OCI-LY7 (cell line): ENCODE measurements at regions not wholly inside any gene's neighbourhood (a gene's known extent, or its start where the extent isn't known, plus 50 kb on each side); places are given as distances from the start of the nearest gene placed in this dataset.
"Not testable (repeated sequence)": the region's sequence is repeated elsewhere in the genome, so short reads cannot be mapped to it uniquely, and the experiment has no call there.

ENCODE experiments used
- BruUV-seq: library from RNA; stranded (reverse); fragments of 400-500 nt; replicated peaks from 2 replicates; lab custom pipeline; 2021; lab: Mats Ljungman, UMichigan
- CTCF ChIA-PET: fragments of 300-600 bp; sonication (Branson Sonifier 250); formaldehyde crosslinking; loops from one replicate; lab custom pipeline; 2022; ENCODE audit warnings: antibody characterized with exemption; ENCODE audit not compliant: unreplicated experiment; lab: Charles Lee
- POLR2A ChIA-PET: fragments of 300-600 bp; sonication (Branson Sonifier 250); formaldehyde crosslinking; loops from one replicate; lab custom pipeline; 2022; ENCODE audit warnings: antibody characterized with exemption; lab: Charles Lee
- DNase-seq: peaks from one replicate; pipeline ENCODE4 v3.0.0-alpha.2; 2015; ENCODE audit warnings: low spot score
- H2AFZ ChIP-seq: fragments of 200-600 bp; sonication (generic), shearing (Covaris generic); 2 replicates; pipeline ENCODE4 v1.6.1; 2014; ENCODE audit warnings: mild to moderate bottlenecking, antibody characterized with exemption, low read length, moderate library complexity
- H3K27ac ChIP-seq: fragments of 200-600 bp; sonication (generic); 2 replicates; pipeline ENCODE4 v1.5.1; 2014; ENCODE audit warnings: mixed run types, low read depth, mild to moderate bottlenecking, moderate library complexity, low read length, inconsistent platforms; ENCODE audit not compliant: poor library complexity, severe bottlenecking
- H3K36me3 ChIP-seq: fragments of 200-600 bp; sonication (generic); 2 replicates; pipeline ENCODE4 v1.6.1; 2014; ENCODE audit warnings: mild to moderate bottlenecking, antibody characterized with exemption, low read length, moderate library complexity, mixed read lengths; ENCODE audit not compliant: insufficient read depth
- H3K4me1 ChIP-seq: fragments of 200-600 bp; sonication (generic); 2 replicates; pipeline ENCODE4 v1.5.1; 2014; ENCODE audit warnings: mild to moderate bottlenecking, low read length; ENCODE audit not compliant: insufficient read depth, poor library complexity, severe bottlenecking
- H3K4me2 ChIP-seq: fragments of 200-600 bp; sonication (generic); 2 replicates; pipeline ENCODE4 v1.6.1; 2014; ENCODE audit warnings: mild to moderate bottlenecking, low read length
- H3K4me3 ChIP-seq: fragments of 200-600 bp; sonication (generic); 2 replicates; pipeline ENCODE4 v1.5.1; 2014; ENCODE audit warnings: mild to moderate bottlenecking, low read depth, low read length; ENCODE audit not compliant: poor library complexity, severe bottlenecking
- H3K79me2 ChIP-seq: fragments of 200-600 bp; sonication (generic); 2 replicates; pipeline ENCODE4 v1.6.1; 2016; ENCODE audit warnings: low read depth, mild to moderate bottlenecking, low read length, moderate library complexity, mixed read lengths; ENCODE audit not compliant: insufficient read depth
- H3K9me2 ChIP-seq: fragments of 200-600 bp; sonication (generic); 2 replicates; pipeline ENCODE4 v1.6.1; 2016; ENCODE audit warnings: mild to moderate bottlenecking, low read length, mixed read lengths; ENCODE audit not compliant: insufficient read depth
- H3K9me3 ChIP-seq: fragments of 200-600 bp; sonication (generic); 2 replicates; pipeline ENCODE4 v1.6.1; 2014; ENCODE audit warnings: mild to moderate bottlenecking, mixed run types, low read length, mixed read lengths
- H4K20me1 ChIP-seq: fragments of 200-600 bp; sonication (generic); 2 replicates; pipeline ENCODE4 v1.6.1; 2014; ENCODE audit warnings: mild to moderate bottlenecking, antibody characterized with exemption, low read length, moderate library complexity, mixed read lengths; ENCODE audit not compliant: insufficient read depth
- CTCF ChIP-seq: fragments of 200-600 bp; sonication (generic); conservative IDR thresholded peaks from 2 replicates; pipeline ENCODE4 v1.5.1; 2014; ENCODE audit warnings: mild to moderate bottlenecking, antibody characterized with exemption, low read length, moderate library complexity, mixed read lengths
- EZH2phosphoT487 ChIP-seq: fragments of 200-600 bp; sonication (generic); IDR thresholded peaks from 2 replicates; pipeline ENCODE4 v1.6.1; 2018; ENCODE audit warnings: low read depth, borderline replicate concordance, mild to moderate bottlenecking, mixed run types, antibody characterized with exemption, low read length, moderate library complexity, mixed read lengths
- intact Hi-C: fragments of 100-400 bp; cut with micrococcal nuclease; formaldehyde crosslinking; loops from one replicate; pipeline ENCODE4 v1.10.0; 2022; ENCODE audit not compliant: unreplicated experiment

GRCh38 chr7:68785036-68785435, 813.2 kb upstream of the AUTS2 start:
- no peak for DNase-seq
- Histone ChIP-seq H3K4me3 (no peak overlapping the region), H3K27ac (no peak overlapping the region), H3K4me2 (no peak overlapping the region), H2AFZ (no peak overlapping the region), H3K9me3 (no peaks in the 10 kb centered on the region), H4K20me1 (no peaks in the 10 kb centered on the region), H3K79me2 (no peaks in the 10 kb centered on the region), H3K4me1 (no peaks in the 10 kb centered on the region), H3K9me2 (no peaks in the 10 kb centered on the region), H3K36me3 (no peaks in the 10 kb centered on the region)
- intact Hi-C loops, result no loop called here
- TF ChIP-seq EZH2phosphoT487, result no peak
- no peak for TF ChIP-seq CTCF
- CTCF ChIA-PET, result no interaction called here
- POLR2A ChIA-PET, result interaction anchor here (0.7 kb wide), 1 partner anchor 44 kb away, joined by 3 read pairs; no protein-coding TSS in a partner anchor
- BruUV-seq, result no TSS peak

- TF ChIP-seq EZH2phosphoT487, result no peak
- TF ChIP-seq CTCF, result no peak
- Histone ChIP-seq H3K27ac (no peak overlapping the region), H3K4me1 (no peaks in the 10 kb centered on the region), H3K9me3 (no peaks in the 10 kb centered on the region), H4K20me1 (no peaks in the 10 kb centered on the region), H3K9me2 (no peaks in the 10 kb centered on the region), H3K4me2 (no peak overlapping the region), H3K36me3 (no peaks in the 10 kb centered on the region), H3K79me2 (no peaks in the 10 kb centered on the region), H2AFZ (no peak overlapping the region), H3K4me3 (no peak overlapping the region)
- POLR2A ChIA-PET, result no interaction called here
- no peak for DNase-seq
- BruUV-seq, result no TSS peak
- intact Hi-C loops, result no loop called here
- CTCF ChIA-PET, result interaction anchor here (0.6 kb wide), 1 partner anchor 11 kb away, joined by 3 read pairs; no protein-coding TSS in a partner anchor
Observed at GRCh38 chr7:68787566-68787965, 810.7 kb upstream of the AUTS2 start.

DNA sequence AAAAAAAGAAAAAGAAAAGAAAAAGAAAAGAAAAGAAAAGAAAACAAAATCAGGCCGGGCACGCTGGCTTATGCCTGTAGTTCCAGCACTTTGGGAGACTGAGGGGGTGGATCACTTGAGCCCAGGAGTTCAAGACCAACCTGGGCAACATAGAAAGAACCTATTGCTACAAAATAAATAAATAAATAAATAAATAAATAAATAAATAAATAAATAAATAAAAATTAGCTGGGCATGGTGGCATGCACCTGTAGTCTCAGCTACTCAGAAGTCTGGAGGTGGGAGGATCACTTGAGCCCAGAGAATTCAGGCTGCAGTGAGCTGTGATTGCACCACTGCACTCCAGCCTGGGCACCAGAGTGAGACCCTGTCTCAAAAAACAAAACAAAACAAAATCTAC, 809.7 kb upstream of the AUTS2 start:
- H3K4me2 ChIP-seq, H4K20me1 ChIP-seq, BruUV-seq, H3K4me3 ChIP-seq, H3K36me3 ChIP-seq, H3K27ac ChIP-seq, intact Hi-C loops, DNase-seq, H3K4me1 ChIP-seq, H3K9me3 ChIP-seq, H2AFZ ChIP-seq, CTCF ChIA-PET, H3K79me2 ChIP-seq, H3K9me2 ChIP-seq: not testable (repeated sequence)
- POLR2A ChIA-PET, result interaction anchor here (0.6 to 0.9 kb wide), 3 partner anchors 8 to 1400 kb away, joined by 3 to 6 read pairs (median 3); no protein-coding TSS in a partner anchor
